ENCODE measurements at regions not wholly inside any gene's neighbourhood (a gene's known extent, or its start where the extent isn't known, plus 50 kb on each side); places are given as distances from the start of the nearest gene placed in this dataset.
"Not testable (repeated sequence)": the region's sequence is repeated elsewhere in the genome, so short reads cannot be mapped to it uniquely, and the experiment has no call there.

DNA sequence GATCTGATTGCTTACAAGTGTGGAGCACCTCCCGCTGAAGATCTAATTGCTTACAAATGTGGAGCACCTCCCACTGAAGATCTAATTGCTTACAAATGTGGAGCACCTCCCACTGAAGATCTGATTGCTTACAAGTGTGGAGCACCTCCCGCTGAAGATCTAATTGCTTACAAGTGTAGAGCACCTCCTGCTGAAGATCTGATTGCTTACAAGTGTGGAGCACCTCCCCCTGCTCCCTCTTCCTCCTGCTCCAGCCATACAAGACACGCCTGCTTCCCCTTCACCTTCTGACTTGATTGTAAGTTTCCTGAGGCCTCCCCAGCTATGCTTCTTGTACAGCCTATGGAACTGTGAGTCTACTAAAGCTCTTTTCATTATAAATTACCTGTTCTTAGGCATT is 1014.9 kb downstream of the SOCS6 start:
- TF ChIP-seq, protein P1, sequence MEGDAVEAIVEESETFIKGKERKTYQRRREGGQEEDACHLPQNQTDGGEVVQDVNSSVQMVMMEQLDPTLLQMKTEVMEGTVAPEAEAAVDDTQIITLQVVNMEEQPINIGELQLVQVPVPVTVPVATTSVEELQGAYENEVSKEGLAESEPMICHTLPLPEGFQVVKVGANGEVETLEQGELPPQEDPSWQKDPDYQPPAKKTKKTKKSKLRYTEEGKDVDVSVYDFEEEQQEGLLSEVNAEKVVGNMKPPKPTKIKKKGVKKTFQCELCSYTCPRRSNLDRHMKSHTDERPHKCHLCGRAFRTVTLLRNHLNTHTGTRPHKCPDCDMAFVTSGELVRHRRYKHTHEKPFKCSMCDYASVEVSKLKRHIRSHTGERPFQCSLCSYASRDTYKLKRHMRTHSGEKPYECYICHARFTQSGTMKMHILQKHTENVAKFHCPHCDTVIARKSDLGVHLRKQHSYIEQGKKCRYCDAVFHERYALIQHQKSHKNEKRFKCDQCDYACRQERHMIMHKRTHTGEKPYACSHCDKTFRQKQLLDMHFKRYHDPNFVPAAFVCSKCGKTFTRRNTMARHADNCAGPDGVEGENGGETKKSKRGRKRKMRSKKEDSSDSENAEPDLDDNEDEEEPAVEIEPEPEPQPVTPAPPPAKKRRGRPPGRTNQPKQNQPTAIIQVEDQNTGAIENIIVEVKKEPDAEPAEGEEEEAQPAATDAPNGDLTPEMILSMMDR (IDR thresholded peaks at IDR 0.05): not testable (repeated sequence)
- TF ChIP-seq POLR2AphosphoS5 (IDR thresholded peaks at IDR 0.05): not testable (repeated sequence)

All from suprapubic skin (tissue), 3 donors.